ENCODE measurements at regions not wholly inside any gene's neighbourhood (a gene's known extent, or its start where the extent isn't known, plus 50 kb on each side); places are given as distances from the start of the nearest gene placed in this dataset.

- Mint-ChIP-seq H3K36me3 (ENCODE audit: insufficient read depth) (no peaks in the 10 kb centered on the region), H3K4me1 (ENCODE audit: low read depth) (no peaks in the 10 kb centered on the region), H3K27me3 (ENCODE audit: low read depth) (no peaks in the 10 kb centered on the region), H3K4me3 (no peak overlapping the region), H3K9me3 (peaks cover 7% of the 10 kb centered on the region)
- DNase-seq: no peak
- no peak for ATAC-seq
These were observed 828.1 kb upstream of the FAT3 start for GRCh38 chr11:91396236-91397133.

DNA sequence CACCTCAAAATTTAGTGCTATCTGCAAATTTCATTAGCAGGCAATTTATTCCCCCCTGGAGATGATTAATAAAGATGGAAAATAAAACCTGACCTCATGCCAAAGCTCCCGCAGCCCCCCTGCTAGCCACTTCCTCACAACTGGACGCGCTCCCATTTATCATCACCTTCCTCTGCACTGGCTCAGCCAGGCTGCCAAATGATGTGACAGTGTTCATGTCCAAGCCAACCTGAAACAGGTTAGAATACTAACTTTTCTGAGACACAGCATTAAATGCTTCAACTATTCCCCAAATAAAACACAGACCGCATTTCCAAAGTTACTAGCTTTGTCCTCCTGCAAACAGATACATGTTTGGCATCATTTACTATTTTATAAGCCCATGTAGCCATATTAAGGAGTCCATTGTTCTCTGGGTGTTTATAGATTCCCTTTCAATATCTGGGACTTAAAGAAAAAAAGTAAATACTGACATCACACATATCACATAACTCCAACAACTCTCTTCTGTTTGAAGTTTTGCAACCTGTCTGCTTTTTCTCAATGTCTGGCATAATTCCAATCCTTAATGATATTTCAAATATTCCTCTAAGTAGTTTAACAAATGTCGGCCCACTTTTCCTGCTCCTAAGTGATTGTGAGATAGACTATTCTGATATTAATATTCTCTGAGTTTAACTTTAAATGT is 829.7 kb upstream of the FAT3 start:
- DNase-seq: no peak
- Mint-ChIP-seq H3K27me3 (ENCODE audit: low read depth) (no peaks in the 10 kb centered on the region), H3K9me3 (peaks cover 13% of the 10 kb centered on the region), H3K4me3 (no peak overlapping the region), H3K36me3 (ENCODE audit: insufficient read depth) (no peaks in the 10 kb centered on the region), H3K4me1 (ENCODE audit: low read depth) (no peaks in the 10 kb centered on the region)
- ATAC-seq: no peak

GRCh38 chr11:91394073-91394726 is 830.4 kb upstream of the FAT3 start:
- no peak for ATAC-seq
- DNase-seq: no peak
- H3K4me3 Mint-ChIP-seq: no peak overlapping the region
- no peaks in the 10 kb centered on the region for H3K27me3 Mint-ChIP-seq (ENCODE audit: low read depth)
- H3K9me3 Mint-ChIP-seq: peaks cover 16% of the 10 kb centered on the region
- H3K36me3 Mint-ChIP-seq (ENCODE audit: insufficient read depth): no peaks in the 10 kb centered on the region
- no peaks in the 10 kb centered on the region for H3K4me1 Mint-ChIP-seq (ENCODE audit: low read depth)

GRCh38 chr11:91382946-91383345 is 841.7 kb upstream of the FAT3 start:
- Mint-ChIP-seq H3K36me3 (ENCODE audit: insufficient read depth) (no peaks in the 10 kb centered on the region), H3K4me1 (ENCODE audit: low read depth) (no peaks in the 10 kb centered on the region), H3K4me3 (peak overlapping the region; percentile 13), H3K9me3 (peaks cover 28% of the 10 kb centered on the region), H3K27me3 (ENCODE audit: low read depth) (no peaks in the 10 kb centered on the region)
- no peak for DNase-seq
- ATAC-seq: no peak

DNA sequence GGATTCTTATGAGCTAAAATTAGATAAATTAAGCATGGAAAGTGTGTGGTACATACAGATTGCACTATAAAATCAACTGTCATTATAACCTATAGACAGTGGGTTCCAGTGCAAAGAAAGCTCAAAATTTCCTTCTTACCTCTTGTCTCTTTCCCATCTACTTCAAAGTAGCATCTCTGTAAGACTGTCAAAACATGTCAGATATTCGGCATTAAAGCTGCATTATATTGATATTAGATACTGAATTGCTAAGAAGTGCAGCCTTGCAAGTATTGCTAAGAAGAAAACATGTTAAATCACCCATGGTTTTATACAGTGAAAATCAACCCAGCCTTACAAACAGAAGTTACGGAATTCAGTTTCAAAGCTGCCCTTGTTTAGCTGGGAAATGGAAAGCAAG is 849.8 kb upstream of the FAT3 start:
- Mint-ChIP-seq H3K4me3 (no peak overlapping the region), H3K9me3 (peaks cover 10% of the 10 kb centered on the region), H3K4me1 (ENCODE audit: low read depth) (no peaks in the 10 kb centered on the region), H3K36me3 (ENCODE audit: insufficient read depth) (no peaks in the 10 kb centered on the region), H3K27me3 (ENCODE audit: low read depth) (no peaks in the 10 kb centered on the region)
- no peak for ATAC-seq
- no peak for DNase-seq

DNA sequence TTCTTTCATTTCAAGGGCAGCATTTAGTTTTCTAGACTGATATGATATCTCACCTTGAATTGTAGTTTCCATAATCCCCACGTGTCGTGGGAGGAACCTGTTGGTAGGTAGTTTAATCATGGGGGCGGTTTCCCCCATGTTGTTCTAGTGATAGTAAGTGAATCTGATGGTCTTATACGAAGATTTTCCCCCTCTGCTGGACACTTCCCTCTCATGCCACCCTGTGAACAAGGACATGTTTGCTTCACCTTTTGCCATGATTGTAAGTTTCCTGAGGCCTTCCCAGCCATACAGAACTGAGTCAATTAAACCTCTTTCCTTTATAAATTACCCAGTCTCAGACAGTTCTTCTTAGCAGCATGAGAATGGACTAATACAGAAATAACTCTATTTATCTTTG is 851.1 kb upstream of the FAT3 start:
- Mint-ChIP-seq H3K27me3 (ENCODE audit: low read depth) (no peaks in the 10 kb centered on the region), H3K4me3 (no peak overlapping the region), H3K4me1 (ENCODE audit: low read depth) (no peaks in the 10 kb centered on the region), H3K9me3 (peaks cover 10% of the 10 kb centered on the region), H3K36me3 (ENCODE audit: insufficient read depth) (no peaks in the 10 kb centered on the region)
- DNase-seq (no peak), ATAC-seq (no peak)

DNA sequence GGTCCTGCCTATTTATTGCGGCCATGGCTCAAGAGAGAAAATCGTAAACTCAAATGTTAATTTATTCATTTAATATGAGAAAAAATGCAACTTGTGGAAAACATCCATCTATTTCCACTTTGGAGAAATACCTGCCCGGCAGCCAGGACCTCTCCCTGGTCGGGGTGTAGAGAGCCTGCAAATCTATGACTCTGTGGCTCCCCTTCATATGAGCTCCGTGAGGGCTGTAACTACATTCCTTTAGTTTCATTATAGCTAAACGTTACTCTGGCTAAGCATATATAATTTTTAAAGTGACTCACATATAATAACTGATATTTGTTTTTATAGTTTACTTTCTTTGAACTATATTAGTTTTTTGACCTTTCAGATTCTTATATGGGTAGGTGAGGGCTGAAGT is 857.8 kb upstream of the FAT3 start:
- H3K4me1 Mint-ChIP-seq (ENCODE audit: low read depth): no peaks in the 10 kb centered on the region
- H3K9me3 Mint-ChIP-seq: peaks cover 15% of the 10 kb centered on the region
- DNase-seq (no peak), ATAC-seq (no peak)
- no peaks in the 10 kb centered on the region for H3K36me3 Mint-ChIP-seq (ENCODE audit: insufficient read depth)
- H3K4me3 Mint-ChIP-seq: no peak overlapping the region
- no peaks in the 10 kb centered on the region for H3K27me3 Mint-ChIP-seq (ENCODE audit: low read depth)

DNA sequence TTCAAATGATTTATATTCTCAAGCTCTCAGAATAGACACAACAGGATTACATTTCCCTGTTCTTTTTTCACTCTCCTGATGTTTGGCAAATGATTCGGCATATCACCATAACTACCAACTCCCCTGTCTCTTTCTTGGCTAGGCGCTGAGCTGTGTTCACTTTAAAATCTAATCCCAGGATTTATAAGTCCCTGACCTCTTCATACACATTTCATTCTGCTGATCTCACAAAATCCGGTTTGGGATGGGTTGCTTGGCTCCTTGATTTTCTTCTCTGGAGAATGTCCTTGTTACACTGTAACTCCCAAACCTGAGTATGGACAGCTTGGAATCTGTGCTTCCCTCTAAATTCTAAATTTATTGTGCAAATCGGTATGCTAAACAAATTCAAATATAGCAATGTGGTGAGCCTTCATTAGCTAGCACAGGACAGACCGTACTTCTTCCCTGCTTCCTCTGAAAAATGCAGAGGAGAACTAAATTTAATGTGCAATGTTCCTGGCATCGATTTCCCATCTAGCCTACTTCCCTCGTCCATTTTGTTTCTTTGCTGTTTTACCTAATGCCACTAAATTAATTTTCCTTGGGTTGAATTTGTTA is 858.5 kb upstream of the FAT3 start:
- DNase-seq (no peak), ATAC-seq (no peak)
- Mint-ChIP-seq H3K4me3 (no peak overlapping the region), H3K27me3 (ENCODE audit: low read depth) (no peaks in the 10 kb centered on the region), H3K4me1 (ENCODE audit: low read depth) (no peaks in the 10 kb centered on the region), H3K9me3 (peaks cover 15% of the 10 kb centered on the region), H3K36me3 (ENCODE audit: insufficient read depth) (no peaks in the 10 kb centered on the region)

DNA sequence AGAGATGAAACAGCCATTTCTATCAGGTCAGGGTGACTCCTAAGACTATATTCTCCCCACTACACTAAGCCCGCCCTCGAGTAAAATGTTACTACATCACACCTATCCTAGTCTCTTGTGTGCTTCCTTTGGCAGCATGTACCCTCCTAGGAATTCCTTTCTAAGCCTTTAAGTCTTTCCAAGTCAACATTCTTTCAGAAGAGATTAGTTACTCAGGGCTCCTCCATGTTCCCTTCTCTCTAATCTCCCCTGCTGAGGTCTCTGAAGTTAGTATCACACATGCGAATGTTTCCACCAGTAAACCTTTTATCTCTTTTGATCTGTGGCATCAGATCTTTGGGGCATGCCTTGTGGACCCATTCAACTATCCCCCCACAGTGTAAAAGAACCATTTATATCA is 873.7 kb upstream of the FAT3 start:
- H3K9me3 Mint-ChIP-seq: peaks cover 21% of the 10 kb centered on the region
- no peak for DNase-seq
- H3K4me3 Mint-ChIP-seq: no peak overlapping the region
- H3K36me3 Mint-ChIP-seq (ENCODE audit: insufficient read depth): no peaks in the 10 kb centered on the region
- ATAC-seq: no peak
- no peaks in the 10 kb centered on the region for H3K27me3 Mint-ChIP-seq (ENCODE audit: low read depth)
- H3K4me1 Mint-ChIP-seq (ENCODE audit: low read depth): no peaks in the 10 kb centered on the region

GRCh38 chr11:91326751-91327150 is 897.9 kb upstream of the FAT3 start:
- H3K4me3 Mint-ChIP-seq: no peak overlapping the region
- peaks cover 8% of the 10 kb centered on the region for H3K9me3 Mint-ChIP-seq
- H3K4me1 Mint-ChIP-seq (ENCODE audit: low read depth): no peaks in the 10 kb centered on the region
- DNase-seq (no peak), ATAC-seq (no peak)
- H3K36me3 Mint-ChIP-seq (ENCODE audit: insufficient read depth): no peaks in the 10 kb centered on the region
- H3K27me3 Mint-ChIP-seq (ENCODE audit: low read depth): no peaks in the 10 kb centered on the region

DNA sequence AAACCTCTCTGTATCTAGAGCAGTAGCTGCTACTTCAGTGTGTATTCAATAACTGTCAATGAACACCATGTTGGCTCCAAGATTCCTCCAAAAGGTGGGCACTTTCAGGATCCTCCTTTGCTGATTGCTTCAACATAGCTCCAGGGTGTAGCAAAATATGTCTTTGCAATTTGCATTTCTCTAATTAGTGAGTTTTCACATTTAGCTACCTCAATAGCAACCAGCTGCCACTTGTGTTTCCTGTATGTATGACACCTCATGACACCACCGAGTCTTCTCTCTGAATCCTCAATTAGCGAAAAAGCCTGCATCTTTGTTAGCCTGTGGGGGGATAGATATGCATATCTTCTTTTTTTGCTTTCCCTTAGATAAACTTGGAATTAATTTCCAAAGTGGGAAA is 898.3 kb upstream of the FAT3 start:
- H3K9me3 Mint-ChIP-seq: peaks cover 8% of the 10 kb centered on the region
- no peak for ATAC-seq
- no peak for DNase-seq
- H3K36me3 Mint-ChIP-seq (ENCODE audit: insufficient read depth): no peaks in the 10 kb centered on the region
- H3K27me3 Mint-ChIP-seq (ENCODE audit: low read depth): no peaks in the 10 kb centered on the region
- H3K4me1 Mint-ChIP-seq (ENCODE audit: low read depth): no peaks in the 10 kb centered on the region
- H3K4me3 Mint-ChIP-seq: no peak overlapping the region

- no peaks in the 10 kb centered on the region for H3K36me3 Mint-ChIP-seq (ENCODE audit: insufficient read depth)
- no peaks in the 10 kb centered on the region for H3K4me1 Mint-ChIP-seq (ENCODE audit: low read depth)
- DNase-seq: no peak
- no peaks in the 10 kb centered on the region for H3K27me3 Mint-ChIP-seq (ENCODE audit: low read depth)
- peaks cover 11% of the 10 kb centered on the region for H3K9me3 Mint-ChIP-seq
- no peak for ATAC-seq
- H3K4me3 Mint-ChIP-seq: no peak overlapping the region
These were observed 910.1 kb upstream of the FAT3 start for GRCh38 chr11:91314521-91314920.

DNA sequence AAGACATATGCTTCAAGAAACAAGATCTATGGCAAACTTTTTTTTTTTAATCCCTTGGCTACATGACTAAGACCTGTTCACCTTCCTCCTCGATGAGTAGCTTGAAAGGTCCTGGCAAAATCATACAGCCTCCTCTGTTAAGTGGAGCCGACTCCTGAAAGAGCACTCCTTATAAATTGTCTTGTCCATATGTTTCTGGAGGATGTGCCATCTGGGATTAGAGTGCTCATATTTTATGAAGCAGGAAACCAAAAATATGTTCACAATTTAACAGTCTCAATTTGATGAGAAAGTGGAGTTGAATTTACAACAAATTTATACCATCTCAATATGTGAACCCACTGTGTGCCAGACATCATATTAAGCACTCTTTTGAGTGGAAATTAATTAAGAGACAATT is 912.1 kb upstream of the FAT3 start:
- H3K4me1 Mint-ChIP-seq (ENCODE audit: low read depth): no peaks in the 10 kb centered on the region

DNA sequence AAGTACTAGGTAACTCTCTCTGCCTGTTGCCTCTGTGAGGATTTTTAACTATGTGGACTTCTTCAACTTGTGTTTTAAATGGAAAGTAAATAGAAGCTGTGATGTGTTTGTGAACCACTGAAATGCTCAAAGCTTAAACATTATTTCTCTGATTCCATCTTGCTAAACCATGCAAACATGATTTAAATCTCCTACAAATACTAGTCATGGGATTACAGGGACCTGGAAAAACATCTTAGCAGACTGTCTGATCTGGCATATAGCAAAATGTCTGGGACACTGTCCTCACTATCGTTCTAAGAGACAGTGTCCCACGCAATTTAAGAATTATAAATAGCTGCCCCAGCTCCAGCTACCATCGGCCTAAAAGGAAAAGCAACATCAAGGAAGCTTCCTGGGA is 914.5 kb upstream of the FAT3 start:
- Mint-ChIP-seq H3K4me3 (no peak overlapping the region), H3K36me3 (ENCODE audit: insufficient read depth) (no peaks in the 10 kb centered on the region), H3K27me3 (ENCODE audit: low read depth) (no peaks in the 10 kb centered on the region)

More for the DNA sequence above, 912.1 kb upstream of the FAT3 start:
- no peaks in the 10 kb centered on the region for H3K27me3 Mint-ChIP-seq (ENCODE audit: low read depth)
- H3K36me3 Mint-ChIP-seq (ENCODE audit: insufficient read depth): no peaks in the 10 kb centered on the region
- H3K9me3 Mint-ChIP-seq: peaks cover 11% of the 10 kb centered on the region
- H3K4me3 Mint-ChIP-seq: no peak overlapping the region
- ATAC-seq (no peak), DNase-seq (no peak)

More for the DNA sequence above, 914.5 kb upstream of the FAT3 start:
- ATAC-seq (no peak), DNase-seq (no peak)
- peaks cover 15% of the 10 kb centered on the region for H3K9me3 Mint-ChIP-seq
- H3K4me1 Mint-ChIP-seq (ENCODE audit: low read depth): no peaks in the 10 kb centered on the region

All from activated T-cell treated with anti-CD3 and anti-CD28 coated beads, Interleukin-2, amount 50 U/mL, for 4 hours (primary cell).